Liver (tissue), 8 donors: ENCODE measurements at regions not wholly inside any gene's neighbourhood (a gene's known extent, or its start where the extent isn't known, plus 50 kb on each side); places are given as distances from the start of the nearest gene placed in this dataset.

Experiments used
- DNase-seq: peaks from one replicate; pipeline ENCODE4 v3.0.0-alpha.2; 2017; ENCODE audit warnings: low spot score
- H3K27ac ChIP-seq, 2 donors: one replicate each; pipeline ENCODE4 v1.7.0; 2013; ENCODE audit warnings: inconsistent platforms in 2 of 2, low read length in 2 of 2, control low read depth in 1 of 2, low read depth in 1 of 2, mild to moderate bottlenecking in 1 of 2
- H3K27me3 ChIP-seq, 4 donors: one replicate each; pipeline versions ENCODE4 v1.6.1 to v1.7.0; 2013; ENCODE audit warnings: low read length in 3 of 4, inconsistent platforms in 1 of 4, mild to moderate bottlenecking in 1 of 4, moderate library complexity in 1 of 4; ENCODE audit not compliant: control insufficient read depth in 4 of 4, insufficient read depth in 4 of 4
- H3K36me3 ChIP-seq, 4 donors: one replicate each; pipeline versions ENCODE4 v1.6.1 to v1.7.0; 2013; ENCODE audit warnings: low read length in 3 of 4, mild to moderate bottlenecking in 3 of 4, low read depth in 1 of 4, moderate library complexity in 1 of 4; ENCODE audit not compliant: control insufficient read depth in 4 of 4, insufficient read depth in 3 of 4
- H3K4me1 ChIP-seq, 4 donors: one replicate each; pipeline versions ENCODE4 v1.6.1 to v1.7.0; 2013; ENCODE audit warnings: low read length in 3 of 4, mild to moderate bottlenecking in 3 of 4, moderate library complexity in 1 of 4; ENCODE audit not compliant: control insufficient read depth in 4 of 4, insufficient read depth in 4 of 4
- H3K4me3 ChIP-seq, 3 donors: one replicate each; pipeline versions ENCODE4 v1.6.1 to v1.7.0; 2013; ENCODE audit warnings: low read length in 3 of 3, control low read depth in 1 of 3, low read depth in 1 of 3, mild to moderate bottlenecking in 1 of 3
- H3K9ac ChIP-seq, 2 donors: one replicate each; pipeline ENCODE4 v1.7.0; 2013; ENCODE audit warnings: low read length in 2 of 2, mild to moderate bottlenecking in 2 of 2, moderate library complexity in 2 of 2, control low read depth in 1 of 2, low read depth in 1 of 2
- H3K9me3 ChIP-seq, 4 donors: one replicate each; pipeline versions ENCODE4 v1.6.1 to v1.7.0; 2013; ENCODE audit warnings: low read length in 3 of 4; ENCODE audit not compliant: control insufficient read depth in 4 of 4
- EGR1 ChIP-seq, 2 donors: IDR thresholded peaks; 2 replicates each; pipeline ENCODE4 v1.6.1; 2016 to 2018; ENCODE audit warnings: antibody characterized with exemption in 2 of 2, low read depth in 2 of 2
- FOXA1 ChIP-seq: IDR thresholded peaks from 2 replicates; pipeline ENCODE4 v1.6.1; 2016; ENCODE audit warnings: antibody characterized with exemption
- FOXA2 ChIP-seq: IDR thresholded peaks from 2 replicates; pipeline ENCODE4 v1.6.1; 2016; ENCODE audit warnings: antibody characterized with exemption
- GABPA ChIP-seq, 2 donors: IDR thresholded peaks in 1 of 2; conservative IDR thresholded peaks in 1 of 2; 2 replicates each; pipeline ENCODE4 v1.6.1; 2016; ENCODE audit warnings: antibody characterized with exemption in 2 of 2, mild to moderate bottlenecking in 1 of 2, moderate library complexity in 1 of 2
- HNF4A ChIP-seq, 2 donors: conservative IDR thresholded peaks; 2 replicates each; pipeline ENCODE4 v1.6.1; 2016; ENCODE audit warnings: antibody characterized with exemption in 2 of 2, mild to moderate bottlenecking in 2 of 2
- HNF4G ChIP-seq: IDR thresholded peaks from 2 replicates; pipeline ENCODE4 v1.6.1; 2016; ENCODE audit warnings: antibody characterized with exemption
- JUND ChIP-seq, 2 donors: IDR thresholded peaks; 2 replicates each; pipeline ENCODE4 v1.6.1; 2016; ENCODE audit warnings: antibody characterized with exemption in 2 of 2
- NR2F2 ChIP-seq: IDR thresholded peaks from 2 replicates; pipeline ENCODE4 v1.6.1; 2016; ENCODE audit warnings: antibody characterized with exemption
- RAD21 ChIP-seq, 2 donors: IDR thresholded peaks; 2 replicates each; pipeline ENCODE4 v1.6.1; 2016; ENCODE audit warnings: antibody characterized with exemption in 2 of 2, mild to moderate bottlenecking in 2 of 2
- RXRA ChIP-seq, 2 donors: IDR thresholded peaks; 2 replicates each; pipeline ENCODE4 v1.6.1; 2017 to 2018; ENCODE audit warnings: antibody characterized with exemption in 2 of 2, mild to moderate bottlenecking in 1 of 2
- SP1 ChIP-seq: IDR thresholded peaks from 2 replicates; pipeline ENCODE4 v1.6.1; 2018; ENCODE audit warnings: antibody characterized with exemption, mild to moderate bottlenecking
- YY1 ChIP-seq: IDR thresholded peaks from 2 replicates; pipeline ENCODE4 v1.6.1; 2016; ENCODE audit warnings: antibody characterized with exemption, mild to moderate bottlenecking
- WGBS: extraction: QIAGEN DNeasy Blood & Tissue Kit; methylation state at CpG from one replicate; pipeline ENCODE4 v1.1.7; 2013; 5-methylcytosine and 5-hydroxymethylcytosine counted together
- TF ChIP-seq, protein P1 (sequence below): IDR thresholded peaks from 2 replicates; pipeline ENCODE4 v1.6.1; 2016; ENCODE audit warnings: antibody characterized with exemption
- TF ChIP-seq, protein P2 (sequence below): IDR thresholded peaks from 2 replicates; pipeline ENCODE4 v1.6.1; 2016; ENCODE audit warnings: antibody characterized with exemption
- TF ChIP-seq, protein P3 (sequence below): IDR thresholded peaks from 2 replicates; pipeline ENCODE4 v1.6.1; 2016; ENCODE audit warnings: antibody characterized with exemption
- TF ChIP-seq, protein P4 (sequence below): IDR thresholded peaks from 2 replicates; pipeline ENCODE4 v1.6.1; 2016; ENCODE audit warnings: antibody characterized with exemption, mild to moderate bottlenecking
- TF ChIP-seq, protein P5 (sequence below): fragments of 150-350 bp; IDR thresholded peaks from 2 replicates; pipeline ENCODE4 v1.5.1; 2017; ENCODE audit warnings: improper control_type of control experiment, low read depth, low read length; ENCODE audit not compliant: missing input control
- donor health status: healthy.
- donor health status: healthy.
- donor health status: healthy.
- donor health status: healthy.
- donor health status: healthy.

DNA sequence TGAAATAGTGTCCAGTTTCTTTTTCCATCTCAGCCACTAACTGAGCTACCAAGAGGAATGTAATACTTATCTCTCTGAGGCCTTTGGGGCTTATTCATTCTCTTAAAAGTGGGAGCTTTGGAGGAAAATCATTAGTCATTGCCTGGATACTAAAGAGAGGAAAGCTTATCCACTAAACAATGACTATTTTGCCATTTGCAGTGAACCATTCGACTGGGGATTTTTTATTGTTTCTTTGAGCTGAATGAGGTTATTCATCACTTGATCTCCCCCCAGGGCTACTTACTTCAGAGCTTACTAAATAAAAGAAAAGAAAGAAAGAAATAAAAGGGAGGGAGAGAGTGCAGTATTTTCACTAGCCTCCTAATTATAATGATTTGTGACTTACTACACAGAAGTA, 1329.5 kb upstream of the TENM3 start:
- DNase-seq = no peak

DNA sequence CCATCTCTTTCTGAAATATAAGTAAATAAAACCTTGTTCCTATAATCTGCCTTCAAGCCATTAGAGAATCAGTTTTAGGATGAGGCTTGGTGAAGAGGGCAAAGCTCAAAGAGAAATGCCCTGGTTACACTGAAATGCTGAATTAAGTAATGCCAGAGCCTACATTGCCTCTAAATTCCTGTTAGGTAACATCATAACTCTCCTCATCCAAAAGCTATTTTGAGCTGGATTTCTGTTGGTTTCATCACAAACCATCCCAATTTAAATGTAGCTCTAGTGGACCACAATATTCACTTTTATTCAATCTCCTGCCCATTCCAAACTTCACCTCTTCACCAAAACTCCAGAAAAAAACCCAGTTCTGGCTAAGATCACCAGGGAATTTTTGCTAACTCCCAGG, 1319.7 kb upstream of the TENM3 start:
- no peak overlapping the region for H3K9ac ChIP-seq
- no peak for DNase-seq
- H3K4me3 ChIP-seq = no peak overlapping the region
- no peaks in the 10 kb centered on the region for H3K4me1 ChIP-seq
- H3K36me3 ChIP-seq = no peaks in the 10 kb centered on the region
- H3K27me3 ChIP-seq = no peaks in the 10 kb centered on the region
- H3K9me3 ChIP-seq = no peaks in the 10 kb centered on the region
- H3K27ac ChIP-seq = no peak overlapping the region
- TF ChIP-seq FOXA1 (no peak), RAD21 (IDR thresholded peaks at IDR 0.05) (no peak), JUND (IDR thresholded peaks at IDR 0.05) (no peak), SP1 (no peak), YY1 (no peak), NR2F2 (no peak), GABPA (IDR thresholded peaks at IDR 0.05 in 1 of 2, conservative IDR thresholded peaks at IDR 0.05 in 1 of 2) (no peak), HNF4G (no peak), FOXA2 (no peak), EGR1 (IDR thresholded peaks at IDR 0.05; ENCODE audit: low read depth in 2 of 2) (no peak), HNF4A (conservative IDR thresholded peaks at IDR 0.05) (no peak)
- TF ChIP-seq, protein P1, sequence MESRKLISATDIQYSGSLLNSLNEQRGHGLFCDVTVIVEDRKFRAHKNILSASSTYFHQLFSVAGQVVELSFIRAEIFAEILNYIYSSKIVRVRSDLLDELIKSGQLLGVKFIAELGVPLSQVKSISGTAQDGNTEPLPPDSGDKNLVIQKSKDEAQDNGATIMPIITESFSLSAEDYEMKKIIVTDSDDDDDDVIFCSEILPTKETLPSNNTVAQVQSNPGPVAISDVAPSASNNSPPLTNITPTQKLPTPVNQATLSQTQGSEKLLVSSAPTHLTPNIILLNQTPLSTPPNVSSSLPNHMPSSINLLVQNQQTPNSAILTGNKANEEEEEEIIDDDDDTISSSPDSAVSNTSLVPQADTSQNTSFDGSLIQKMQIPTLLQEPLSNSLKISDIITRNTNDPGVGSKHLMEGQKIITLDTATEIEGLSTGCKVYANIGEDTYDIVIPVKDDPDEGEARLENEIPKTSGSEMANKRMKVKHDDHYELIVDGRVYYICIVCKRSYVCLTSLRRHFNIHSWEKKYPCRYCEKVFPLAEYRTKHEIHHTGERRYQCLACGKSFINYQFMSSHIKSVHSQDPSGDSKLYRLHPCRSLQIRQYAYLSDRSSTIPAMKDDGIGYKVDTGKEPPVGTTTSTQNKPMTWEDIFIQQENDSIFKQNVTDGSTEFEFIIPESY = no peak
- TF ChIP-seq, protein P2, sequence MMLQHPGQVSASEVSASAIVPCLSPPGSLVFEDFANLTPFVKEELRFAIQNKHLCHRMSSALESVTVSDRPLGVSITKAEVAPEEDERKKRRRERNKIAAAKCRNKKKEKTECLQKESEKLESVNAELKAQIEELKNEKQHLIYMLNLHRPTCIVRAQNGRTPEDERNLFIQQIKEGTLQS = no peak
- TF ChIP-seq, protein P3, sequence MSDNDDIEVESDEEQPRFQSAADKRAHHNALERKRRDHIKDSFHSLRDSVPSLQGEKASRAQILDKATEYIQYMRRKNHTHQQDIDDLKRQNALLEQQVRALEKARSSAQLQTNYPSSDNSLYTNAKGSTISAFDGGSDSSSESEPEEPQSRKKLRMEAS = no peak
- TF ChIP-seq, protein P4, sequence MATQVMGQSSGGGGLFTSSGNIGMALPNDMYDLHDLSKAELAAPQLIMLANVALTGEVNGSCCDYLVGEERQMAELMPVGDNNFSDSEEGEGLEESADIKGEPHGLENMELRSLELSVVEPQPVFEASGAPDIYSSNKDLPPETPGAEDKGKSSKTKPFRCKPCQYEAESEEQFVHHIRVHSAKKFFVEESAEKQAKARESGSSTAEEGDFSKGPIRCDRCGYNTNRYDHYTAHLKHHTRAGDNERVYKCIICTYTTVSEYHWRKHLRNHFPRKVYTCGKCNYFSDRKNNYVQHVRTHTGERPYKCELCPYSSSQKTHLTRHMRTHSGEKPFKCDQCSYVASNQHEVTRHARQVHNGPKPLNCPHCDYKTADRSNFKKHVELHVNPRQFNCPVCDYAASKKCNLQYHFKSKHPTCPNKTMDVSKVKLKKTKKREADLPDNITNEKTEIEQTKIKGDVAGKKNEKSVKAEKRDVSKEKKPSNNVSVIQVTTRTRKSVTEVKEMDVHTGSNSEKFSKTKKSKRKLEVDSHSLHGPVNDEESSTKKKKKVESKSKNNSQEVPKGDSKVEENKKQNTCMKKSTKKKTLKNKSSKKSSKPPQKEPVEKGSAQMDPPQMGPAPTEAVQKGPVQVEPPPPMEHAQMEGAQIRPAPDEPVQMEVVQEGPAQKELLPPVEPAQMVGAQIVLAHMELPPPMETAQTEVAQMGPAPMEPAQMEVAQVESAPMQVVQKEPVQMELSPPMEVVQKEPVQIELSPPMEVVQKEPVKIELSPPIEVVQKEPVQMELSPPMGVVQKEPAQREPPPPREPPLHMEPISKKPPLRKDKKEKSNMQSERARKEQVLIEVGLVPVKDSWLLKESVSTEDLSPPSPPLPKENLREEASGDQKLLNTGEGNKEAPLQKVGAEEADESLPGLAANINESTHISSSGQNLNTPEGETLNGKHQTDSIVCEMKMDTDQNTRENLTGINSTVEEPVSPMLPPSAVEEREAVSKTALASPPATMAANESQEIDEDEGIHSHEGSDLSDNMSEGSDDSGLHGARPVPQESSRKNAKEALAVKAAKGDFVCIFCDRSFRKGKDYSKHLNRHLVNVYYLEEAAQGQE = no peak
- TF ChIP-seq, protein P5, sequence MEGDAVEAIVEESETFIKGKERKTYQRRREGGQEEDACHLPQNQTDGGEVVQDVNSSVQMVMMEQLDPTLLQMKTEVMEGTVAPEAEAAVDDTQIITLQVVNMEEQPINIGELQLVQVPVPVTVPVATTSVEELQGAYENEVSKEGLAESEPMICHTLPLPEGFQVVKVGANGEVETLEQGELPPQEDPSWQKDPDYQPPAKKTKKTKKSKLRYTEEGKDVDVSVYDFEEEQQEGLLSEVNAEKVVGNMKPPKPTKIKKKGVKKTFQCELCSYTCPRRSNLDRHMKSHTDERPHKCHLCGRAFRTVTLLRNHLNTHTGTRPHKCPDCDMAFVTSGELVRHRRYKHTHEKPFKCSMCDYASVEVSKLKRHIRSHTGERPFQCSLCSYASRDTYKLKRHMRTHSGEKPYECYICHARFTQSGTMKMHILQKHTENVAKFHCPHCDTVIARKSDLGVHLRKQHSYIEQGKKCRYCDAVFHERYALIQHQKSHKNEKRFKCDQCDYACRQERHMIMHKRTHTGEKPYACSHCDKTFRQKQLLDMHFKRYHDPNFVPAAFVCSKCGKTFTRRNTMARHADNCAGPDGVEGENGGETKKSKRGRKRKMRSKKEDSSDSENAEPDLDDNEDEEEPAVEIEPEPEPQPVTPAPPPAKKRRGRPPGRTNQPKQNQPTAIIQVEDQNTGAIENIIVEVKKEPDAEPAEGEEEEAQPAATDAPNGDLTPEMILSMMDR = no peak

More for the DNA sequence above, 1329.5 kb upstream of the TENM3 start:
- no peak overlapping the region for H3K27ac ChIP-seq
- TF ChIP-seq, protein P4 = no peak
- TF ChIP-seq RXRA (IDR thresholded peaks at IDR 0.05) = no peak
- TF ChIP-seq, protein P2 = no peak
- no peak for TF ChIP-seq FOXA2
- no peak for TF ChIP-seq SP1
- no peak for TF ChIP-seq YY1
- no peaks in the 10 kb centered on the region for H3K27me3 ChIP-seq
- 46% methylated on average over 1 of the region's 1 CpG for WGBS
- no peaks in the 10 kb centered on the region for H3K4me1 ChIP-seq
- no peak overlapping the region for H3K4me3 ChIP-seq
- no peaks in the 10 kb centered on the region for H3K9me3 ChIP-seq
- H3K36me3 ChIP-seq = no peaks in the 10 kb centered on the region
- no peak overlapping the region for H3K9ac ChIP-seq
